GM12872 (cell line): ENCODE measurements at regions not wholly inside any gene's neighbourhood (a gene's known extent, or its start where the extent isn't known, plus 50 kb on each side); places are given as distances from the start of the nearest gene placed in this dataset.

ENCODE experiments used
- TF ChIP-seq, protein P1 (sequence below): IDR thresholded peaks from 3 replicates; pipeline ENCODE4 v1.5.1; 2011; ENCODE audit warnings: low read depth, mild to moderate bottlenecking, low read length, moderate library complexity; ENCODE audit not compliant: insufficient read depth

- TF ChIP-seq, protein P1, sequence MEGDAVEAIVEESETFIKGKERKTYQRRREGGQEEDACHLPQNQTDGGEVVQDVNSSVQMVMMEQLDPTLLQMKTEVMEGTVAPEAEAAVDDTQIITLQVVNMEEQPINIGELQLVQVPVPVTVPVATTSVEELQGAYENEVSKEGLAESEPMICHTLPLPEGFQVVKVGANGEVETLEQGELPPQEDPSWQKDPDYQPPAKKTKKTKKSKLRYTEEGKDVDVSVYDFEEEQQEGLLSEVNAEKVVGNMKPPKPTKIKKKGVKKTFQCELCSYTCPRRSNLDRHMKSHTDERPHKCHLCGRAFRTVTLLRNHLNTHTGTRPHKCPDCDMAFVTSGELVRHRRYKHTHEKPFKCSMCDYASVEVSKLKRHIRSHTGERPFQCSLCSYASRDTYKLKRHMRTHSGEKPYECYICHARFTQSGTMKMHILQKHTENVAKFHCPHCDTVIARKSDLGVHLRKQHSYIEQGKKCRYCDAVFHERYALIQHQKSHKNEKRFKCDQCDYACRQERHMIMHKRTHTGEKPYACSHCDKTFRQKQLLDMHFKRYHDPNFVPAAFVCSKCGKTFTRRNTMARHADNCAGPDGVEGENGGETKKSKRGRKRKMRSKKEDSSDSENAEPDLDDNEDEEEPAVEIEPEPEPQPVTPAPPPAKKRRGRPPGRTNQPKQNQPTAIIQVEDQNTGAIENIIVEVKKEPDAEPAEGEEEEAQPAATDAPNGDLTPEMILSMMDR: no peak
Measured at GRCh38 chr5:145307866-145308382, 527.2 kb downstream of the PRELID2 start.

- TF ChIP-seq, protein P1: no peak
Measured at GRCh38 chr5:145295236-145295835, 539.8 kb downstream of the PRELID2 start.

GRCh38 chr5:145294331-145294730 is 540.8 kb downstream of the PRELID2 start:
- TF ChIP-seq, protein P1: no peak

DNA sequence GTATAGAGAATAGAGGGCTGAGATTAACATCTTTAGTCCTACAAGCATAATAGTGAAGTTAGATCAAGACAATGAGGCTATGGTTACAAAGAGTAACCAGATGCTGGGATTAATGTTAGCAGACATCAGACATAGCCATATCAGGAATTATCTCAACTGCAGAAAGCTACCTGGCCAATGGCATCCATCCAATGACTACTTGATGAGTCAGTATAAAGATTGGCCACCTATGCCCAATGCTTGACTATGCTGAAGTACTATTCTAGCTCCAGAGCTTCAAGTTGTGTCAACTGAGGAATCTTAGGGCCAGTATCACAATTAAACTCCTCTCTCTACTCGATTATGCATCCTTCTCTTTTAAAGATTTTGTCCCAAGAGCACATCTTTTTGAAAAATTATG is 541.4 kb downstream of the PRELID2 start:
- TF ChIP-seq, protein P1: no peak

DNA sequence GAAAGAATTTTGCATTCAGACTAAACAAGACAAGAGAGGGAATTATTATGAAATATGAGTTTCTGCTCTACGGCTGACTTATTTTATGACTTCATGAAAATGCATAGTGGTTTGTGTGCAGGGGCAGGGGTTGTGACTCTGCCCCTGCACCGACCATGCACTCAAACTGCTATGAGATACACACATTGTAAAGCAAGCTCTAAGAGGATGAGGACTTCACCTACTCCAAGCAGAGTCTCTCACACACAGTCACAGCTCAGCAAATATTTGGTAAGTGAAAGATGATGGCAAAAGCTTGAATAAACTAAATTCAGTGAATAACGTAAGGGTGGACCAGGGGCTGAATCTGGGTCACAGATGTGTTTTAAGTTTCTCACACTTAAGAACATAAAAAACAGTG is 542.9 kb downstream of the PRELID2 start:
- TF ChIP-seq, protein P1: no peak

- TF ChIP-seq, protein P1: no peak
Measured at GRCh38 chr5:145283141-145283810, 551.9 kb downstream of the PRELID2 start.

- TF ChIP-seq, protein P1: no peak
Measured at GRCh38 chr5:145280806-145281205, 554.3 kb downstream of the PRELID2 start.
